NCI-H510A (cell line): ENCODE measurements at regions not wholly inside any gene's neighbourhood (a gene's known extent, or its start where the extent isn't known, plus 50 kb on each side); places are given as distances from the start of the nearest gene placed in this dataset.
A peak's percentile ranks its signal among the peaks of the same experiment; 100 is the strongest.
"Not testable (repeated sequence)": the region's sequence is repeated elsewhere in the genome, so short reads cannot be mapped to it uniquely, and the experiment has no call there.

Experiments
- DNase-seq: peaks from one replicate; lab custom pipeline; 2025; lab: John Stamatoyannopoulos, UW

DNA sequence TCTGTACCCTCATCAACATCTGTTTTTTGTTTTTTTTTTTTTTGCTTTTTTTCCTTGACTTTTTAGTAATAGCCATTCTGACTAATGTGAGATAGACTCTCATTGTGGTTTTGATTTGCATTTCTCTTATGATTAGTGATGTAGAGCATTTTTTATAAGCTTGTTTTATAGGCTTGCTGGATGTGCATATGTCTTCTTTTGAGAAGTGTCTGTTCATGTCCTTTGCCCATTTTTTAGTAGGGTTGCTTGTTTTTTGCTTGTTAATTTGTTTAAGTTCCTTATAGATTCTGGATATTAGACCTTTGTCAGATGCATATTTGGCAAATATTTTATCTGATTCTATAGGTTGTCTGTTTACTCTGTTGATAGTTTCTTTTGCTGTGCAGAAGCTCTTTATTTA, 53.5 kb upstream of the FAR1 start:
- DNase-seq: not testable (repeated sequence)

- no peak for DNase-seq
Observed at GRCh38 chr11:13608656-13609055, 59.8 kb upstream of the FAR1 start.

GRCh38 chr11:13606701-13607100, 61.8 kb upstream of the FAR1 start:
- no peak for DNase-seq

GRCh38 chr11:13603661-13604060, 64.8 kb upstream of the FAR1 start:
- no peak for DNase-seq

DNA sequence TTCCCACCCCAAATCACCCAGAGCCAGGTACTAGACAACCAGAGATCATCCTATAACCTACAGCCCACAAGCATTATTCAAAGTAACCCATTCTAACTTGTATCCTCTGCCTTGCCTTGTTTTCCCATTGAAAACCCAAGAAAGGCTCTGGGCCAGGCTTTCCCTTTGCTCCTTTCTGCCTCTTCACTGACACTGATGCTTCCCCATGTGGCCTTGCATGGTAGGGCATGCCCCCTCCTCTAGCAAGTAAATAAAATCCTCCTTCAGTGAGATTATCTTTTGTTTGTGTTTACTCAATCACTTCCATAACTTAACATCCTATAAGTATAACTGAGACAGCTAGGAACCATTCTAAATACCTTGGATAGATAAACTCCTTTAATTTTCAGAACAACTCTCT, 65.6 kb upstream of the FAR1 start:
- no peak for DNase-seq

DNA sequence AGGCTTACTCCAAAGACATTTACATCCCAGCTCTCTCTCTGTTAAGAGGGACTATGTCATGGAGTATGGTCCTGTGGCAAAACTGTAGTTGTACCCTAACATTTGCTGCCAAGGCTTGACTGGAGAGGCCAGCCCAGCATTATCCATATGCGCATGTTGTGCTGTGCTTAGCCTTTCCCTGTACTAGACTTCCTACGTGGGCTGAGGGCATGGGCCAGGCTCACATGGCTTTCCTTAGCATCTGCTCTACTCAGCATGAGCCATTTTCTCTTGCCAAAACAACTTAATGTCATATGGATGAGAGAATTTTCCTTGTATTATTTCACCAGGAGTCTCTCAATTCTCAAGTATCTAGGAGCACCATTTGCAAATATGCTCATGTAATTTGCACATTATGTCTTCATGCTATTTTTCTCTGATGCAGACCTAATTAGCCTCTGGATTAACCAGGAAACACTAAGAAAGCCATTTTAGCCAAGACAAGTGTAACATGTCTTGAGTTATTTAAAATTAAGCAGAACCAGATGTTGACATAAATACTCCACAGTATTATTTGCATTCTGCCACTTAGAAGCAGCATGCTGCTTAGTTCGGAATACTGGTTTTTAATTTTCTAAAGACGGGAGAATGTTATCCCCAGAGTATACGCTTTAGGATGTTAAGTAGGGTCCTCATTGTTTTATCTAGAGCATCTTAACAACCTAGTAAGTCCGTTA, 71.7 kb upstream of the FAR1 start:
- no peak for DNase-seq

DNA sequence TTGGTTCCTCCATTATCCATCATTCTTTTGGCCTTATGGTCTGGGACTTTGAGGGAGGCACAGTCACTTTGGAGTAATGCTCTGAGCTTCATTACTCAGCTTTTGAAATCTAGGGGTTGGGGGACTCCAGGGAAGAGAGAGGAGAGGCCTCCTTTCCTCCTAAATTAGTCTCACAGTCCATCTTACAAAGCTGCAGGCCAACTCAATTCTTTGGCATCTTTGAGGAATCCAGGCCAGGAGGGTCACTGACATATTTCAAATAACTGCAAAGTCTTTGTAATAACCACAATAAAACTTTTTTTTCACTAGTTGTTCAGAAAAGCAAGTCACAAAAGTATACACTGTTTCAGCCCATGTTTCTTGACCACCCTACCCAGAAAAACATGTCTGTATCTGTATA, 73.3 kb upstream of the FAR1 start:
- DNase-seq: no peak

DNA sequence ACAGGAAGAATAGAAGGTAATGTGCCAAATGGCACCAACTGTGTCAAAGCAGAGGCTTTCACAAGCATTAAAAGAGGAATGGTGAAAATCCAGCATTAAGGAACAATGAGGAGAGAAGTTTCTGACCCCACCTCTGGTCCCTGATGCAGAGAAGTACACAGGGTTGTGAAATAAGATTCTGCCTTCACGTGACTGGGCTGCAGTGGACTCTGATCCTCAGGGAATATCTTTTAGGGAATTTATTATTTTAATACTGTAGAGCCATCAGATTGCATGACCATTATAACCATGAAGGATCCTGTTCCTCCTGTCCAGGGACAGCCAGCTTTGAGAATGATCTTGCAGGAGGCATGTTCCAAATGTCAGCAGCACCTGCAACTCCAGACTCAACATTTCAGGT, 74.4 kb upstream of the FAR1 start:
- DNase-seq: no peak

- DNase-seq: no peak
Observed at GRCh38 chr11:13578514-13579140, 82.8 kb upstream of the PTH start.

GRCh38 chr11:13577881-13578280, 82.1 kb upstream of the PTH start:
- no peak for DNase-seq

- DNase-seq: no peak
Observed at GRCh38 chr11:13576995-13577394, 81.2 kb upstream of the PTH start.

DNA sequence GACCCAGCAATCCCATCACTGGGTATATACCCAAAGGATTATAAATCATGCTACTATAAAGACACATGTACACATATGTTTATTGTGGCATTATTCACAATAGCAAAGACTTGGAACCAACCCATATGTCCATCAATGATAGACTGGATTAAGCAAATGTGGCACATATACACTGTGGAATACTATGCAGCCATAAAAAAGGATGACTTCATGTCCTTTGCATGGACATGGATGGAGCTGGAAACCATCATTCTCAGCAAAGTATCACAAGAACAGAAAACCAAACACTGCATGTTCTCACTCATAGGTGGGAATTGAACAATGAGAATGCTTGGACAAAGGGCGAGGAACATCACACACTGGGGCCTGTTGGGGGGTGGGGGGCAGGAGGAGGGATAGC, 79.6 kb upstream of the PTH start:
- DNase-seq: not testable (repeated sequence)

DNA sequence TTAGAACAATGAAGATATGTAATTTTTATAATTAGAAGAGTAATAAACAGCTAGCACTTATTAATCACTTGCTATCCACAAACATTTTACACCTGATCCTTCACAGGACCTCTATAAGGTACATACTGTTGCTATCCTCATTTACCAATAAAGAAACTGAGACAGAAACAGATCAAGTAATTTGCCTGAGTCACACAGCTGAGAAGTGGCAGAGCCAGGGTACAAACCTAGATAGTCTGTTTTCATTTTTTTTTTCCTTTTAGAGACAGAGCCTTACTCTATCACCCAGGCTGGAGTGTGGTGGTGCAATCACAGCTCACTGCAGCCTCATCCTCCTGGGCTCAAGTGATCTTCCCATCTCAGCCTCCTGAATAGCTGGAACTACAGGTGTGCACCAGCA, 71.8 kb upstream of the PTH start:
- no peak for DNase-seq

- no peak for DNase-seq
Observed at GRCh38 chr11:13561860-13562259, 66.1 kb upstream of the PTH start.

GRCh38 chr11:13560341-13560740, 64.5 kb upstream of the PTH start:
- peak; percentile 3 for DNase-seq

DNA sequence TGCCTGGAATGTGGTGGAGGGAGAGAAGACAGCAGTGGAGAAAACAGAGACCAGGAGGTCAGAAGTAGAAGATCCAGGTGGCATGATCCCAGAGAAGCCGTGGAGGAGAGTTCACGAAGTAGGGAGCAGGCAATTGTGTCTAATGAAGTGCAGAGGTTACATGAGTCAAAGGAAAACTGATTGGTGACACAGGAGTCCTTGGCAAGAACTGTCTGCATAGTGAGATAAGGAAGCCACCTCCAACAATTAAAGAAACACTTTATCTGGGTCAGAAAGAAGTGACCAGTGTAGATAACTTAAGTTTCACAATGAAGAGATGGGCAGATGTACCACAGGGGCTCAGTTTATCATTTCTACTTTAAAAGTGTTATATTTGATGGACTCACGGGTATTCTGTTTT, 57.0 kb upstream of the PTH start:
- no peak for DNase-seq

GRCh38 chr11:13551834-13552233, 56.0 kb upstream of the PTH start:
- no peak for DNase-seq

GRCh38 chr11:13550761-13551160, 55.0 kb upstream of the PTH start:
- DNase-seq: no peak

- not testable (repeated sequence) for DNase-seq
Observed at GRCh38 chr11:13546092-13546491, 50.3 kb upstream of the PTH start.
